Glutamatergic neuron (in vitro differentiated cells): ENCODE measurements at regions not wholly inside any gene's neighbourhood (a gene's known extent, or its start where the extent isn't known, plus 50 kb on each side); places are given as distances from the start of the nearest gene placed in this dataset.

Source experiments
- DNase-seq: peaks from one replicate; pipeline ENCODE4 v3.0.0; 2022
- H3K27ac Mint-ChIP-seq: one replicate; pipeline ENCODE4 v1.8.0; 2020; ENCODE audit warnings: mild to moderate bottlenecking, mixed read lengths, inconsistent platforms; ENCODE audit not compliant: unreplicated experiment
- H3K27me3 Mint-ChIP-seq: one replicate; pipeline ENCODE4 v1.8.0; 2020; ENCODE audit warnings: mild to moderate bottlenecking, moderate library complexity, mixed read lengths, inconsistent platforms; ENCODE audit not compliant: unreplicated experiment
- H3K36me3 Mint-ChIP-seq: one replicate; pipeline ENCODE4 v1.8.0; 2020; ENCODE audit warnings: mild to moderate bottlenecking, mixed read lengths, inconsistent platforms; ENCODE audit not compliant: unreplicated experiment
- H3K4me1 Mint-ChIP-seq: one replicate; pipeline ENCODE4 v1.8.0; 2020; ENCODE audit warnings: mild to moderate bottlenecking, low read depth, mixed read lengths, inconsistent platforms; ENCODE audit not compliant: unreplicated experiment
- H3K4me3 Mint-ChIP-seq: one replicate; pipeline ENCODE4 v1.8.0; 2020; ENCODE audit warnings: mild to moderate bottlenecking, mixed read lengths, inconsistent platforms; ENCODE audit not compliant: unreplicated experiment
- H3K9me3 Mint-ChIP-seq: one replicate; pipeline ENCODE4 v1.8.0; 2020; ENCODE audit warnings: mild to moderate bottlenecking, moderate library complexity, mixed read lengths, inconsistent platforms; ENCODE audit not compliant: unreplicated experiment
- TF ChIP-seq, protein P1 (sequence below): fragments of 200-600 bp; sonication (generic); IDR thresholded peaks from one replicate; pipeline ENCODE4 v1.5.0; 2021; ENCODE audit not compliant: partially characterized antibody, unreplicated experiment

DNA sequence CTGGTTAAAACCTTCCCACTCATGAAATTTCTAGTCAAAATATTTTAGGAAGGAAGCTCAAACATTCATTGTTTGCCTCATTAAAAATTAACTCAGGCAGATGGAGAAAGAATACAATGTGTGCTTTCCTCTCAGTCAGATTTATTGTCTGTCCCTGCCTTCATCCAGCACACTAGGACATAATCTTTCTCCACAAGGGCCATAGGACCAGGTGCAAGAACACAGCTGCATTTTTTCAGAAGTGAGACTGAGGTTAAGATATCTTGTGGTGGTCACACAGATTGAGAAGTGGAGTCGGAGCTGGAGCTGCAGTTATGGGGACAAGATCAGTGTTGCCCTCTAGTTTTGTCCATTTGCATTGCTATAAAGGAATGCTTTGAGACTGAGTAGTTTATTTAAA lies 666.3 kb downstream of the CCSER2 start:
- Mint-ChIP-seq H3K36me3 (no peaks in the 10 kb centered on the region), H3K27ac (no peak overlapping the region), H3K9me3 (peaks cover 2% of the 10 kb centered on the region), H3K27me3 (no peaks in the 10 kb centered on the region), H3K4me3 (no peak overlapping the region), H3K4me1 (peaks cover 4% of the 10 kb centered on the region)
- TF ChIP-seq, protein P1, sequence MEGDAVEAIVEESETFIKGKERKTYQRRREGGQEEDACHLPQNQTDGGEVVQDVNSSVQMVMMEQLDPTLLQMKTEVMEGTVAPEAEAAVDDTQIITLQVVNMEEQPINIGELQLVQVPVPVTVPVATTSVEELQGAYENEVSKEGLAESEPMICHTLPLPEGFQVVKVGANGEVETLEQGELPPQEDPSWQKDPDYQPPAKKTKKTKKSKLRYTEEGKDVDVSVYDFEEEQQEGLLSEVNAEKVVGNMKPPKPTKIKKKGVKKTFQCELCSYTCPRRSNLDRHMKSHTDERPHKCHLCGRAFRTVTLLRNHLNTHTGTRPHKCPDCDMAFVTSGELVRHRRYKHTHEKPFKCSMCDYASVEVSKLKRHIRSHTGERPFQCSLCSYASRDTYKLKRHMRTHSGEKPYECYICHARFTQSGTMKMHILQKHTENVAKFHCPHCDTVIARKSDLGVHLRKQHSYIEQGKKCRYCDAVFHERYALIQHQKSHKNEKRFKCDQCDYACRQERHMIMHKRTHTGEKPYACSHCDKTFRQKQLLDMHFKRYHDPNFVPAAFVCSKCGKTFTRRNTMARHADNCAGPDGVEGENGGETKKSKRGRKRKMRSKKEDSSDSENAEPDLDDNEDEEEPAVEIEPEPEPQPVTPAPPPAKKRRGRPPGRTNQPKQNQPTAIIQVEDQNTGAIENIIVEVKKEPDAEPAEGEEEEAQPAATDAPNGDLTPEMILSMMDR: no peak
- no peak for DNase-seq

DNA sequence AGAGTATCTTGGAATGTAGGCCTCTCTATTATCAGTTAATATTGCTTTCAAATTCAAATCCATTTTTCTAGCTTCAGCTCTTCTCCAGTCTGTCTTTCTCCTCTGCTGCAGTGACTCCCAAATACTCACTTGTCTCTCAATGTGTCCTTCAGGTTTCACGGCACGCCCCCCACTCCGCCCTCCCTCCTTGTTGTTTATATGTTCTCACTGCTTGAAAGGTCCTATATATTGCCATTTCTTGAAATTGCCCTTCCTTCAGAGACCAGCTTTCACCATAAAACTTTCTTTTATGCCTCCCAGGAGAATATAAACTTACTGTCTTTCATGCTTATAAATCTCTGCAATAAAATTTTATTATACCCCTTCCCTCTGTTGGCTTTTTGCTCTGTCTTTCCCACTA lies 668.2 kb downstream of the CCSER2 start:
- no peaks in the 10 kb centered on the region for H3K4me1 Mint-ChIP-seq
- H3K9me3 Mint-ChIP-seq: peaks cover 2% of the 10 kb centered on the region
- TF ChIP-seq, protein P1: no peak
- no peak for DNase-seq
- H3K36me3 Mint-ChIP-seq: no peaks in the 10 kb centered on the region
- H3K27ac Mint-ChIP-seq: no peak overlapping the region
- H3K4me3 Mint-ChIP-seq: no peak overlapping the region
- H3K27me3 Mint-ChIP-seq: no peaks in the 10 kb centered on the region

DNA sequence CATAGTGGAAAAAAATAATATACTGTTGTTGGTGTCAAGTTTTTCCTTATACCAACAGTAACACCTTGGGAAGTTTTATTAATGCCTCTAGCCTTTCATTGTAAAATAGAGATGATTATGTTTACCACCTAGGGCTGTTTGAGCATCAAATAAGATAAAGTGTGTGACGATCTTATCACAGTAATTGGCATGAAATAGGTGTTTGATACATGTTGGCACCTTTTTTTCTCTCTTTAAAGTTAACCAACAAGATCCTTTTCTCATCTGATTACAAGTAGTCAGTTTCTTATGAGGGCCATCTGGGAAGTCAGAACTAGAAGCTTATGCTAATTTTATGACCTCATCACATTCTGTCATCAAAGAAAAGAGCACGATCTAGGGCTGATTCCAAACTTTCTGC lies 669.5 kb downstream of the CCSER2 start:
- Mint-ChIP-seq H3K9me3 (peaks cover 2% of the 10 kb centered on the region), H3K27ac (no peak overlapping the region), H3K36me3 (no peaks in the 10 kb centered on the region), H3K27me3 (no peaks in the 10 kb centered on the region), H3K4me1 (no peaks in the 10 kb centered on the region), H3K4me3 (no peak overlapping the region)
- DNase-seq: no peak
- TF ChIP-seq, protein P1: no peak

DNA sequence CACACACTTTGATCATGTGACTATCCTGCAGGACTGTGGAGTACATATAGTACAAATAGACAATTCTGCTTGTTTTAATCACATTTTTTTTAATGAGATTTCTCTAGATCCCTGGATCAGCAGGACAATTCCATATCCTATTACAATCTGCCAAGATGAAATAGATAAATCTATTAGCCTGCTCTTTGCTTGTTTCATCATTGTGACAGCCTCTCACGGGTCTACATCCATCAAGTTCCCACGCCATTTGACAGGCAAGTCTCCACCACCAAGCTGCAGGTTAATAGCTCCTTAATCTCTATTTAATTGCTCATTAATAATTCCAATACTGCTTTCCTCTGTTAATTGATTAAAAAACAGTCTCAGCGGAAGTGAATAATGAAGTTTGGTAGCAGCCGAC lies 671.5 kb downstream of the CCSER2 start:
- Mint-ChIP-seq H3K9me3 (peaks cover 3% of the 10 kb centered on the region), H3K4me1 (no peaks in the 10 kb centered on the region), H3K36me3 (no peaks in the 10 kb centered on the region), H3K27me3 (no peaks in the 10 kb centered on the region), H3K4me3 (no peak overlapping the region), H3K27ac (no peak overlapping the region)
- no peak for DNase-seq
- TF ChIP-seq, protein P1: no peak

DNA sequence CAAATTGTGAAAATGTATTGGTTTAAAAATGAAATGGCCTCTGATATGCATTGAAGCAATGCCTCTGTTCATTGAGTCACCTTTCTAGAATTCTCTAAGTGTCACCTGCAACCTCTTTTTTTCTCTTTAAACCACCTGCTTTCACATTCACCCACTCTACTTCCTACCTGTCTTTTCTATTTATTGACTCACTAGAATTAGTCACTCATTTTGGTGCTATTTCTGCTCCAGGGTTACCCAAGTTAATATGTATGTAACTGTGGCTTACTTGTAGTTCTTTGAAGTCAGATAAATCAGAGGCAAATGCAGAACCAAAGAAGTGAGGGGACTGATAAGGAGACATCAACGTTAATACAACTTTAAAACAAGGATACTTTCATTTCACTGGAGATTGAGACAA lies 674.7 kb downstream of the CCSER2 start:
- TF ChIP-seq, protein P1: no peak
- no peak for DNase-seq
- Mint-ChIP-seq H3K4me3 (no peak overlapping the region), H3K4me1 (no peaks in the 10 kb centered on the region), H3K36me3 (no peaks in the 10 kb centered on the region), H3K9me3 (peaks cover 1% of the 10 kb centered on the region), H3K27me3 (no peaks in the 10 kb centered on the region), H3K27ac (no peak overlapping the region)
